GM21529 (cell line): ENCODE measurements at regions not wholly inside any gene's neighbourhood (a gene's known extent, or its start where the extent isn't known, plus 50 kb on each side); places are given as distances from the start of the nearest gene placed in this dataset.

Experiments
- ATAC-seq: cut with Tn5 transposase; IDR thresholded peaks from one replicate; pipeline ENCODE4 v1.9.1; 2021; ENCODE audit not compliant: unreplicated experiment

DNA sequence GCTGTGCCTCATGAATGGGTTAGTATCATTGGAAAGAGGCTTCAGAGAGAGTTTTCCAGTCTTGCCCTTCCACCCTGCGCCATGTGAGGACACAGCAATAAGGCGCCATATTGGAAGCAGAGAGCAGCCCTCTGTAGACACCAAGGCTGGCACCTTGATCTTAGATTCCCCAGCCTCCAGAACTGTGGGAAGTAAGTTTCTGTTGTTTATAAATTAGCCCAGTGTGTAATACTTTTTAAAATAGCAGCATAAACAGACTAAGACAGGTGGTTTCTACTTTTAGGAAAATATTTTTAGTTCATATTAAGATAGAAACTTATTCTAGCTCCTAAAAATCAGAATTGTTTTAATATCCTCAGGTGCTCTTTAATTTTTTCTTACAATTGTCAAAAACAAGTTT, 117.9 kb downstream of the TM9SF2 start:
- no peak for ATAC-seq

GRCh38 chr13:99617474-99618255, 116.4 kb downstream of the TM9SF2 start:
- ATAC-seq = peak; percentile 41

GRCh38 chr13:99614465-99614885, 113.2 kb downstream of the TM9SF2 start:
- peak; percentile 92 for ATAC-seq
